HG03460 (cell line): ENCODE measurements at regions not wholly inside any gene's neighbourhood (a gene's known extent, or its start where the extent isn't known, plus 50 kb on each side); places are given as distances from the start of the nearest gene placed in this dataset.

Experiments
- ATAC-seq: cut with Tn5 transposase; IDR thresholded peaks from one replicate; pipeline ENCODE4 v1.9.1; 2021; ENCODE audit not compliant: unreplicated experiment

- no peak for ATAC-seq
These were observed 227.4 kb upstream of the BCOR start for GRCh38 chrX:40325161-40325560.

- ATAC-seq: no peak
These were observed 226.2 kb upstream of the BCOR start for GRCh38 chrX:40323977-40324376.

GRCh38 chrX:40320819-40321218 is 223.1 kb upstream of the BCOR start:
- no peak for ATAC-seq

- no peak for ATAC-seq
These were observed 221.0 kb upstream of the BCOR start for GRCh38 chrX:40318801-40319200.

GRCh38 chrX:40318076-40318475 is 220.3 kb upstream of the BCOR start:
- ATAC-seq: no peak

GRCh38 chrX:40316502-40316901 is 218.7 kb upstream of the BCOR start:
- ATAC-seq: no peak

GRCh38 chrX:40314070-40314469 is 216.3 kb upstream of the BCOR start:
- no peak for ATAC-seq

- no peak for ATAC-seq
These were observed 215.5 kb upstream of the BCOR start for GRCh38 chrX:40313269-40313668.

GRCh38 chrX:40310447-40310846 is 212.7 kb upstream of the BCOR start:
- ATAC-seq: no peak

GRCh38 chrX:40310016-40310415 is 212.3 kb upstream of the BCOR start:
- no peak for ATAC-seq

- no peak for ATAC-seq
These were observed 210.1 kb upstream of the BCOR start for GRCh38 chrX:40307871-40308270.

GRCh38 chrX:40304115-40304514 is 206.4 kb upstream of the BCOR start:
- ATAC-seq: no peak

- no peak for ATAC-seq
These were observed 205.7 kb upstream of the BCOR start for GRCh38 chrX:40303256-40304077.

GRCh38 chrX:40300286-40300890 is 202.6 kb upstream of the BCOR start:
- peak; percentile 52 for ATAC-seq

GRCh38 chrX:40299641-40300046 is 201.9 kb upstream of the BCOR start:
- no peak for ATAC-seq

GRCh38 chrX:40298572-40299479 is 201.1 kb upstream of the BCOR start:
- no peak for ATAC-seq

GRCh38 chrX:40298069-40298468 is 200.3 kb upstream of the BCOR start:
- ATAC-seq: no peak

- no peak for ATAC-seq
These were observed 193.8 kb upstream of the BCOR start for GRCh38 chrX:40291553-40291952.

- no peak for ATAC-seq
These were observed 192.8 kb upstream of the BCOR start for GRCh38 chrX:40290517-40290916.

- ATAC-seq: no peak
These were observed 188.1 kb upstream of the BCOR start for GRCh38 chrX:40285876-40286275.

- ATAC-seq: no peak
These were observed 187.1 kb upstream of the BCOR start for GRCh38 chrX:40284852-40285251.

- ATAC-seq: no peak
These were observed 186.2 kb upstream of the BCOR start for GRCh38 chrX:40283981-40284380.
